HepG2 (cell line): ENCODE measurements at regions not wholly inside any gene's neighbourhood (a gene's known extent, or its start where the extent isn't known, plus 50 kb on each side); places are given as distances from the start of the nearest gene placed in this dataset.

ENCODE experiments used
- ATAC-seq: fragments of 200-7000 bp; cut with Tn5 transposase; 3 replicates; pipeline ENCODE4 v1.9.1; 2020; ENCODE audit warnings: mild to moderate bottlenecking, moderate library complexity
- BruUV-seq: library from RNA; stranded (reverse); fragments of 400-500 nt; replicated peaks from 2 replicates; lab custom pipeline; 2021; lab: Mats Ljungman, UMichigan
- CTCF ChIA-PET: fragments of 300-600 bp; formaldehyde crosslinking; extraction: SDS; loops from one replicate; lab custom pipeline; 2021; ENCODE audit warnings: low total read pairs, inconsistent platforms, low intra/inter-chr PET ratio; lab: Yijun Ruan, JAX
- POLR2A ChIA-PET: fragments of 350-600 bp; sonication (Branson Sonifier 250); formaldehyde crosslinking; loops from one replicate; lab custom pipeline; 2020; ENCODE audit warnings: antibody characterized with exemption, inconsistent platforms; lab: Yijun Ruan, JAX
- DNase-seq: peaks from one replicate; pipeline ENCODE4 v3.0.0-alpha.2; 2015; ENCODE audit warnings: low spot score
- FAIRE-seq: peaks from 3 replicates; lab custom pipeline; 2011; peaks lifted over from hg19 to GRCh38; lab: Jason Lieb, UNC
- H2AFZ ChIP-seq: one replicate; pipeline ENCODE4 v1.6.1; 2011; ENCODE audit warnings: low read length, inconsistent platforms
- H3K27ac ChIP-seq: fragments of 300-600 bp; 3 replicates; pipeline ENCODE4 v1.8.0; 2011; ENCODE audit warnings: mixed run types, mild to moderate bottlenecking, mixed read lengths, low read length, inconsistent platforms; ENCODE audit not compliant: insufficient read depth; ENCODE audit errors: extremely low read length
- H3K27me3 ChIP-seq, 2 experiments: fragments of 200-600 bp in 1 of 2; 2 replicates in 1 of 2; 3 replicates in 1 of 2; pipeline versions ENCODE4 v1.6.0 to v1.8.0; 2011; ENCODE audit warnings: low read length in 2 of 2, mild to moderate bottlenecking in 2 of 2, moderate library complexity in 2 of 2, inconsistent platforms in 1 of 2; ENCODE audit not compliant: insufficient read depth in 2 of 2, control insufficient read depth in 1 of 2
- H3K36me3 ChIP-seq, 2 experiments: fragments of 200-600 bp in 1 of 2; replicated peaks in 1 of 2; 2 replicates in 1 of 2; 3 replicates in 1 of 2; pipeline versions ENCODE4 v1.5.1 to v1.8.0; 2011; ENCODE audit warnings: low read length in 2 of 2, inconsistent platforms in 1 of 2; ENCODE audit not compliant: insufficient read depth in 2 of 2, control insufficient read depth in 1 of 2
- H3K4me1 ChIP-seq: 2 replicates; pipeline ENCODE4 v1.5.1; 2012; ENCODE audit warnings: low read length, inconsistent platforms; ENCODE audit not compliant: insufficient read depth
- H3K4me2 ChIP-seq: 2 replicates; pipeline ENCODE4 v1.6.0; 2011; ENCODE audit warnings: low read depth, low read length, inconsistent platforms
- H3K4me3 ChIP-seq, 3 experiments: fragments of 200-600 bp in 1 of 3; sonication (generic), shearing (Covaris generic) in 1 of 3; replicated peaks in 1 of 3; 2 replicates each; pipeline ENCODE4 v1.5.1; 2011 to 2016; ENCODE audit warnings: low read length in 3 of 3, inconsistent platforms in 2 of 3, low read depth in 2 of 3, mild to moderate bottlenecking in 2 of 3, control low read depth in 1 of 3, mixed read lengths in 1 of 3; ENCODE audit not compliant: insufficient read depth in 1 of 3
- H3K79me2 ChIP-seq: one replicate; pipeline ENCODE4 v1.6.1; 2011; ENCODE audit warnings: low read length, inconsistent platforms; ENCODE audit not compliant: insufficient read depth
- H3K9ac ChIP-seq: 2 replicates; pipeline ENCODE4 v1.6.0; 2011; ENCODE audit warnings: mild to moderate bottlenecking, low read depth, low read length, inconsistent platforms; ENCODE audit not compliant: insufficient read depth
- H3K9me3 ChIP-seq: 2 replicates; pipeline ENCODE4 v1.5.1; 2012; ENCODE audit warnings: mild to moderate bottlenecking, low read length
- H4K20me1 ChIP-seq: 2 replicates; pipeline ENCODE4 v1.6.0; 2011; ENCODE audit warnings: inconsistent platforms, mild to moderate bottlenecking, low read length, moderate library complexity; ENCODE audit not compliant: insufficient read depth
- ATAD3A ChIP-seq: sonication (generic); formaldehyde crosslinking; IDR thresholded peaks from 2 replicates; pipeline ENCODE4 v1.4.0; 2020; ENCODE audit warnings: missing genetic modification reagents
- DNMT3B ChIP-seq: conservative IDR thresholded peaks from 2 replicates; pipeline ENCODE4 v1.6.1; 2016; ENCODE audit warnings: missing biosample characterization, control low read depth
- HINFP ChIP-seq: sonication (generic); formaldehyde crosslinking; IDR thresholded peaks from 2 replicates; pipeline ENCODE4 v1.4.0; 2020; ENCODE audit warnings: low read depth, mild to moderate bottlenecking, missing genetic modification reagents
- KDM3A ChIP-seq: IDR thresholded peaks from 2 replicates; pipeline ENCODE4 v1.6.1; 2018; ENCODE audit warnings: low read depth, missing compliant biosample characterization
- SMC3 ChIP-seq: IDR thresholded peaks from 2 replicates; pipeline ENCODE4 v1.6.1; 2011; ENCODE audit warnings: low read length, improper control_type of control experiment
- SRY ChIP-seq: sonication (generic); formaldehyde crosslinking; IDR thresholded peaks from 2 replicates; pipeline ENCODE4 v1.8.0; 2022; ENCODE audit warnings: mild to moderate bottlenecking, missing genetic modification reagents
- ZBTB34 ChIP-seq: sonication (generic); formaldehyde crosslinking; IDR thresholded peaks from 2 replicates; pipeline ENCODE4 v1.8.0; 2022; ENCODE audit warnings: mild to moderate bottlenecking, missing genetic modification reagents
- ZBTB7A ChIP-seq: sonication (generic); formaldehyde crosslinking; IDR thresholded peaks from 2 replicates; pipeline ENCODE4 v1.8.0; 2022; ENCODE audit warnings: mild to moderate bottlenecking, missing genetic modification reagents
- ZMYM4 ChIP-seq: sonication (generic); formaldehyde crosslinking; IDR thresholded peaks from 2 replicates; pipeline ENCODE4 v1.8.1; 2023; ENCODE audit warnings: mild to moderate bottlenecking, missing genetic modification reagents
- ZNF263 ChIP-seq: sonication (generic); formaldehyde crosslinking; IDR thresholded peaks from 2 replicates; pipeline ENCODE4 v1.4.0; 2020; ENCODE audit warnings: missing genetic modification reagents
- ZNF367 ChIP-seq: sonication (generic); formaldehyde crosslinking; IDR thresholded peaks from 2 replicates; pipeline ENCODE4 v1.4.0; 2020; ENCODE audit warnings: missing genetic modification reagents, borderline replicate concordance
- ZNF530 ChIP-seq: sonication (generic); formaldehyde crosslinking; IDR thresholded peaks from 2 replicates; pipeline ENCODE4 v1.5.0; 2020; ENCODE audit warnings: low read depth, mild to moderate bottlenecking, missing genetic modification reagents
- ZNF609 ChIP-seq: sonication (generic); formaldehyde crosslinking; IDR thresholded peaks from 2 replicates; pipeline ENCODE4 v1.4.0; 2020; ENCODE audit warnings: mild to moderate bottlenecking, missing genetic modification reagents, borderline replicate concordance
- ZNF652 ChIP-seq: IDR thresholded peaks from 2 replicates; pipeline ENCODE4 v1.6.1; 2016; ENCODE audit warnings: low read depth, borderline replicate concordance
- ZXDC ChIP-seq: sonication (generic); formaldehyde crosslinking; IDR thresholded peaks from 2 replicates; pipeline ENCODE4 v1.5.0; 2020; ENCODE audit warnings: mild to moderate bottlenecking, missing genetic modification reagents
- WGBS: methylation state at CpG from one replicate; pipeline ENCODE4 v1.1.6; 2017; ENCODE audit warnings: low lambda C conversion rate; 5-methylcytosine and 5-hydroxymethylcytosine counted together
- in situ Hi-C: cut with HindIII; loops from 2 replicates; pipeline ENCODE4 v1.10.0; 2017; ENCODE audit warnings: low pct_unique_long_range_greater_than_20kb; ENCODE audit not compliant: extremely low pct_ligation_motif_present
- intact Hi-C: fragments of 100-400 bp; cut with micrococcal nuclease; formaldehyde crosslinking; loops from one replicate; pipeline ENCODE4 v1.10.0; 2022; ENCODE audit not compliant: unreplicated experiment

GRCh38 chr10:78155722-78156121, 122.1 kb downstream of the RPS24 start (continued):
- TF ChIP-seq ZNF530 (CRISPR knock-in tag) (no peak), KDM3A (no peak), ZNF609 (CRISPR knock-in tag) (no peak), ZNF367 (CRISPR knock-in tag) (no peak), ZNF263 (CRISPR knock-in tag) (no peak), HINFP (CRISPR knock-in tag) (no peak), SRY (CRISPR knock-in tag) (no peak)

- no peaks in the 10 kb centered on the region for H3K4me1 ChIP-seq
- H3K4me3 ChIP-seq, result no peak overlapping the region
- POLR2A ChIA-PET, result no interaction called here
- no peaks in the 10 kb centered on the region for H3K36me3 ChIP-seq
- CTCF ChIA-PET, result no interaction called here
- H3K27ac ChIP-seq, result no peak overlapping the region
- ATAC-seq (no peak), FAIRE-seq (no peak), DNase-seq (no peak)
- in situ Hi-C loops, result no loop called here
- no peak overlapping the region for H2AFZ ChIP-seq
- H3K9ac ChIP-seq, result no peak overlapping the region
- intact Hi-C loops, result no loop called here
- 25% methylated on average over 3 of the region's 5 CpGs for WGBS
- no peaks in the 10 kb centered on the region for H3K79me2 ChIP-seq
- H3K9me3 ChIP-seq, result no peaks in the 10 kb centered on the region
- no peak overlapping the region for H3K4me2 ChIP-seq
- no peaks in the 10 kb centered on the region for H4K20me1 ChIP-seq
- H3K27me3 ChIP-seq, result peaks cover 0 to 2% of the 10 kb centered on the region in 2 experiments; a peak in 1 of 5 replicates
- no TSS peak for BruUV-seq
- TF ChIP-seq ZMYM4 (CRISPR knock-in tag) (no peak), ZBTB7A (CRISPR knock-in tag) (no peak), ZNF652 (CRISPR knock-in tag) (no peak), ATAD3A (CRISPR knock-in tag) (no peak), ZBTB34 (no peak), ZXDC (CRISPR knock-in tag) (no peak), SMC3 (no peak), DNMT3B (CRISPR knock-in tag) (no peak)
Observed at GRCh38 chr10:78160591-78160990, 126.9 kb downstream of the RPS24 start.
